GM23248 (cell line): ENCODE measurements at regions not wholly inside any gene's neighbourhood (a gene's known extent, or its start where the extent isn't known, plus 50 kb on each side); places are given as distances from the start of the nearest gene placed in this dataset.

ENCODE experiments used
- DNase-seq: peaks from one replicate; pipeline ENCODE4 v3.0.0-alpha.2; 2015
- H2AFZ ChIP-seq: fragments of 200-600 bp; sonication (generic); 2 replicates; pipeline ENCODE4 v1.6.1; 2016; ENCODE audit warnings: antibody characterized with exemption
- H3F3A ChIP-seq: fragments of 200-600 bp; sonication (generic); 2 replicates; pipeline ENCODE4 v1.6.1; 2016; ENCODE audit warnings: mild to moderate bottlenecking, antibody characterized with exemption, mixed run types; ENCODE audit not compliant: insufficient read depth
- H3K27ac ChIP-seq: fragments of 200-600 bp; sonication (generic); 2 replicates; pipeline ENCODE4 v1.5.1; 2016; ENCODE audit warnings: mild to moderate bottlenecking
- H3K27me3 ChIP-seq: fragments of 200-600 bp; sonication (generic); replicated peaks from 2 replicates; pipeline ENCODE4 v1.6.1; 2016; ENCODE audit warnings: mild to moderate bottlenecking; ENCODE audit not compliant: insufficient read depth
- H3K36me3 ChIP-seq: fragments of 200-600 bp; sonication (generic); 2 replicates; pipeline ENCODE4 v1.6.1; 2016; ENCODE audit warnings: low read depth, mild to moderate bottlenecking
- H3K4me1 ChIP-seq: fragments of 200-600 bp; sonication (generic); 2 replicates; pipeline ENCODE4 v1.6.1; 2016; ENCODE audit warnings: mild to moderate bottlenecking; ENCODE audit not compliant: insufficient read depth
- H3K4me2 ChIP-seq: fragments of 200-600 bp; sonication (generic); one replicate; pipeline ENCODE4 v1.6.1; 2016; ENCODE audit warnings: mild to moderate bottlenecking; ENCODE audit not compliant: unreplicated experiment
- H3K4me3 ChIP-seq: fragments of 200-600 bp; sonication (generic); 2 replicates; pipeline ENCODE4 v1.5.1; 2016; ENCODE audit warnings: mild to moderate bottlenecking
- H3K79me2 ChIP-seq: fragments of 200-600 bp; sonication (generic); 2 replicates; pipeline ENCODE4 v1.6.1; 2016; ENCODE audit warnings: mild to moderate bottlenecking; ENCODE audit not compliant: insufficient read depth
- H3K9ac ChIP-seq: fragments of 200-600 bp; sonication (generic); 2 replicates; pipeline ENCODE4 v1.6.1; 2016; ENCODE audit warnings: mild to moderate bottlenecking
- H3K9me2 ChIP-seq: fragments of 200-600 bp; sonication (generic); 2 replicates; pipeline ENCODE4 v1.6.1; 2016; ENCODE audit warnings: mixed run types, mild to moderate bottlenecking, moderate library complexity; ENCODE audit not compliant: insufficient read depth
- H3K9me3 ChIP-seq: fragments of 200-600 bp; sonication (generic); one replicate; pipeline ENCODE4 v1.6.1; 2017; ENCODE audit warnings: low read depth
- H4K20me1 ChIP-seq: fragments of 200-600 bp; sonication (generic); 2 replicates; pipeline ENCODE4 v1.6.0; 2016; ENCODE audit not compliant: insufficient read depth
- EZH2 ChIP-seq: fragments of 200-600 bp; sonication (generic); IDR thresholded peaks from 2 replicates; pipeline ENCODE4 v1.6.1; 2018; ENCODE audit warnings: antibody characterized with exemption, mild to moderate bottlenecking; ENCODE audit not compliant: insufficient read depth, poor library complexity, severe bottlenecking
- EZH2phosphoT487 ChIP-seq: fragments of 200-600 bp; sonication (generic); IDR thresholded peaks from 2 replicates; pipeline ENCODE4 v1.6.1; 2018; ENCODE audit warnings: antibody characterized with exemption, moderate library complexity, mild to moderate bottlenecking, low read depth; ENCODE audit not compliant: insufficient read depth
- WGBS, 2 experiments: methylation state at CpG; one replicate each; pipeline ENCODE4 v1.1.6; 2015 to 2017; ENCODE audit warnings: low lambda C conversion rate in 2 of 2, low coverage in 1 of 2; ENCODE audit errors: missing lambda C conversion rate in 2 of 2; 5-methylcytosine and 5-hydroxymethylcytosine counted together
- in situ Hi-C: fragments of 300-500 bp; cut with MboI; formaldehyde crosslinking; loops from 2 replicates; pipeline ENCODE4 v1.15.0; 2020

DNA sequence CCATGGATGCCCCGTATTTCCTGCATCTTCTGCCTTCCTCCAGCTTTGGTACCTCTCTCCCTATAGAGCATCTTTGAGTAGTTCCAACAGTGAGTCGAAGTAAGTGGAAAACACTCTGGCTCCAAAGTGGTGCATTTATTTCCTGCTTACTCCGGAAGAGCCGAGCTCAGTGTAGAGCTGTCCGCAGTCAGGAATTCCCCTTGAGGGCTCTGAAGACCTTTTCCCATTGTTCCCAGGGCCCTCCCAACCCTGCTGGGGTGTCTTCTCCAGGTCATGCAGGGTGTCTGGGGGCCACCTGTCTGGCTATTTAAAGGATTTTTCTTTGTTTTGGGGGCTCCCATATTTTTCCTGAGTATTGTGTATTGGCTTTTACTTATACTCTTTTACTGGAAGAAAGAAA lies 118.6 kb upstream of the MXRA5 start:
- Histone ChIP-seq H2AFZ (no peak overlapping the region), H3K4me1 (peaks cover 9% of the 10 kb centered on the region; the same call in 1 of the 2 replicates), H3K9me2 (no peaks in the 10 kb centered on the region), H3K36me3 (no peaks in the 10 kb centered on the region), H3K27me3 (no peaks in the 10 kb centered on the region), H3F3A (no peaks in the 10 kb centered on the region), H3K79me2 (no peaks in the 10 kb centered on the region), H4K20me1 (no peaks in the 10 kb centered on the region), H3K27ac (no peak overlapping the region), H3K4me3 (no peak overlapping the region), H3K4me2 (no peak overlapping the region), H3K9ac (no peak overlapping the region), H3K9me3 (no peaks in the 10 kb centered on the region)
- in situ Hi-C loops = no loop called here
- WGBS, 2 experiments = 84 to 86% methylated on average over 4 to 5 of the region's 5 CpGs
- TF ChIP-seq EZH2phosphoT487 (no peak), EZH2 (no peak)
- no peak for DNase-seq

GRCh38 chrX:3462166-3462508 lies 115.7 kb upstream of the MXRA5 start:
- WGBS, 2 experiments = 30% methylated on average over 4 of the region's 4 CpGs
- H3K27ac ChIP-seq = peak overlapping the region; percentile 73
- no peaks in the 10 kb centered on the region for H3K36me3 ChIP-seq
- in situ Hi-C loops = no loop called here
- H3F3A ChIP-seq = no peaks in the 10 kb centered on the region
- H3K79me2 ChIP-seq = no peaks in the 10 kb centered on the region
- peaks cover 9% of the 10 kb centered on the region; the same call in 1 of the 2 replicates for H3K4me1 ChIP-seq
- peak; percentile 41 for DNase-seq
- H2AFZ ChIP-seq = peak overlapping the region; percentile 86
- TF ChIP-seq EZH2 (no peak), EZH2phosphoT487 (no peak)
- no peaks in the 10 kb centered on the region for H4K20me1 ChIP-seq
- no peaks in the 10 kb centered on the region for H3K9me3 ChIP-seq
- peak overlapping the region; percentile 69 for H3K4me3 ChIP-seq
- H3K27me3 ChIP-seq = no peaks in the 10 kb centered on the region
- H3K9me2 ChIP-seq = no peaks in the 10 kb centered on the region
- peak overlapping the region; percentile 90 for H3K4me2 ChIP-seq
- H3K9ac ChIP-seq = peak overlapping the region; percentile 74

DNA sequence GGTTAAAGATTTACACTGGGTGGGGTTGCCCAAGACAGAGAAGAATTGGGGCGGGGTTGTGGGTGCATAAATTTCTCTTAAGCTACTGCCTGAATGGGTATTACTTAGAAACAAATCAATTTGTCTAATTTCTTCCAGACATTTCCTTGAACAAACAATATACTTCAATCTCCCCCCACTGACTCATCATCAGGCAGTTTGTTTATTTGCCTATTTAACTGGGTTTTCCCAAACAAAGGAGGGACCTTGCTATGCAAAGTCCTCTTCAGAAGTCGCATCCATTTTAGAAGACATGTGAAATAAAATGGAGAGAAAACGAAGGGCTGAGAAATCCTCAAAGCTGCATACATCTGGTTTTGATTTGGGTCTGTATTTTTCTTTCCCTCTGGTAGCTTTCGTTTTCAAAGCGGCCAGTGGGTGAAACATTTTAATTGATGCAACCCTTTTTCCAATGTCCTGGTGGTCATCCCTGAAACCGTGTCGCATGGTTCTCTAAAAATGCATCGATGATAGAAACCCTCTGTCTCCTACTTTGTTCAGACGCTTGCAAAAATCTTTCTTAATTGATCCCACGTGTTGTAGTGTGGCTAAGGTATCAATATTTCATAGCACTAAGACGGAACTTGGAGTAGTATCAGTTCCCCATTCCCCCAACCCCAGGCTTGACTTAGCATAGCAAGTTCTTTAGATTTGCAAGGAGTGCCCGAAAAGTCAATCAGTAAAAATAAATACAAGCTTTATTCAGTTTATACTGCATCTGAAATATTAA lies 115.1 kb upstream of the MXRA5 start:
- H3K4me3 ChIP-seq = peak overlapping the region; percentile 69
- H3K4me2 ChIP-seq = peak overlapping the region; percentile 90
- no peaks in the 10 kb centered on the region for H4K20me1 ChIP-seq
- no peaks in the 10 kb centered on the region for H3K36me3 ChIP-seq
- H3K9me3 ChIP-seq = no peaks in the 10 kb centered on the region
- H3K4me1 ChIP-seq = peaks cover 9% of the 10 kb centered on the region; the same call in 1 of the 2 replicates
- H3K9me2 ChIP-seq = no peaks in the 10 kb centered on the region
- H3K27ac ChIP-seq = peak overlapping the region; percentile 73
- DNase-seq = peak; percentile 48
- in situ Hi-C loops = no loop called here
- 1% methylated on average over 12 of the region's 12 CpGs for whole genome bisulfite sequencing, 2 experiments
- peak overlapping the region; percentile 74 for H3K9ac ChIP-seq
- TF ChIP-seq EZH2 (no peak), EZH2phosphoT487 (no peak)
- H3F3A ChIP-seq = no peaks in the 10 kb centered on the region
- H3K79me2 ChIP-seq = no peaks in the 10 kb centered on the region
- peak overlapping the region; percentile 86 for H2AFZ ChIP-seq
- H3K27me3 ChIP-seq = no peaks in the 10 kb centered on the region

DNA sequence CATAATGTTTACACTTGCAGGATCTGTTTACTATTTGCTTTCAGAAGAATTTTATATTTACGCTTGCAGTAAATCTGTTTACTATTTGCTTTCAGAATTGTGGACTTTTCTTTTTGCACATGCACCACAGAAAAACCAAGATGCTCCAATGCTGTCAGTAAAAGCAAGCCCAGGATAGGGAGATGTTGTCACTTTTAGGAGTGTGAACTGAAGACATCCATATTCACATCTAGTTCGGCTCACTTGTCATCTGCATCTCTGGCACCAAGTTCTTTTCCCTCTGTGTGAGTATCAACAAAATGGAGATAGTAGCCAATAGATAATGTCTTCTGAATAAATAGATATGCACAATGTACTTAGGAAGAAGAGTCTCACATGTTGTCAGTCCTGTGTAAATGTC lies 109.3 kb upstream of the MXRA5 start:
- H3K9ac ChIP-seq = no peak overlapping the region
- no peak overlapping the region for H3K4me3 ChIP-seq
- in situ Hi-C loops = no loop called here
- TF ChIP-seq EZH2phosphoT487 = no peak
- no peak for TF ChIP-seq EZH2
- H4K20me1 ChIP-seq = no peaks in the 10 kb centered on the region
- no peak for DNase-seq
- no peak overlapping the region for H3K27ac ChIP-seq
- H3F3A ChIP-seq = peaks cover under 1% of the 10 kb centered on the region; the same call in 1 of the 2 replicates
- no peaks in the 10 kb centered on the region for H3K36me3 ChIP-seq
- H3K27me3 ChIP-seq = no peaks in the 10 kb centered on the region
- no peak overlapping the region for H3K4me2 ChIP-seq
- no peaks in the 10 kb centered on the region for H3K9me3 ChIP-seq
- no peaks in the 10 kb centered on the region for H3K9me2 ChIP-seq
- no peaks in the 10 kb centered on the region for H3K79me2 ChIP-seq
- no peak overlapping the region for H2AFZ ChIP-seq
- WGBS, 2 experiments = 60 to 85% methylated on average over 2 of the region's 2 CpGs
- peaks cover 10% of the 10 kb centered on the region for H3K4me1 ChIP-seq

DNA sequence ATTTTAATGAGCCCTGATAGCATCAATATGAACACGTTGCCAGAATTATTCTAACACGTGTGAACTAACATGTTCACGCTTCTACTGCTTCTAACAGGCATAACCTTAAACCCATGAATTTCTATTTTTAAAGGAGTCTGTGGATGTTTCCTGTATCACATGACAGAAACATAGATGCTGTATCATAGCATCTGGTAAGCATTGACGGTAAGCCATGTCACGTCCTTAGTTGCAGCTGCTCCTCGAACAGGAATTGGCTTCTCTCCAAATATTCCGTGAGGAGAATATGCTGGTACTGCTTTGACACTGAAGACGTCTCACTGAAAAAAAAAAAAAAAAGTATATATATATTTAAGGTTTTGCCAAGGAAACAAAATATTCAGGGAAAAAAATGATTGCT lies 105.1 kb upstream of the MXRA5 start:
- WGBS, 2 experiments = 33% methylated on average over 8 of the region's 8 CpGs
- peak overlapping the region; percentile 12 for H3K4me2 ChIP-seq
- no peak for DNase-seq

More for the DNA sequence above, 105.1 kb upstream of the MXRA5 start:
- peaks cover 5% of the 10 kb centered on the region; the same call in 1 of the 2 replicates for H3F3A ChIP-seq
- H3K27me3 ChIP-seq = no peaks in the 10 kb centered on the region
- TF ChIP-seq EZH2phosphoT487 (no peak), EZH2 (no peak)
- no peak overlapping the region for H2AFZ ChIP-seq
- no peaks in the 10 kb centered on the region for H3K9me2 ChIP-seq
- H3K4me3 ChIP-seq = no peak overlapping the region
- no peaks in the 10 kb centered on the region for H3K9me3 ChIP-seq
- no peak overlapping the region for H3K9ac ChIP-seq
- H3K4me1 ChIP-seq = peaks cover 26% of the 10 kb centered on the region
- no peaks in the 10 kb centered on the region for H4K20me1 ChIP-seq
- H3K27ac ChIP-seq = peak overlapping the region; percentile 67; the same call in 1 of the 2 replicates
- H3K36me3 ChIP-seq = no peaks in the 10 kb centered on the region
- H3K79me2 ChIP-seq = no peaks in the 10 kb centered on the region
- in situ Hi-C loops = no loop called here
